ENCODE measurements at regions not wholly inside any gene's neighbourhood (a gene's known extent, or its start where the extent isn't known, plus 50 kb on each side); places are given as distances from the start of the nearest gene placed in this dataset.

GRCh38 chr6:147758303-147758702 lies 249.8 kb downstream of the SAMD5 start:
- no peak for DNase-seq (ENCODE audit: low read depth)

GRCh38 chr6:147759093-147759492 lies 250.6 kb downstream of the SAMD5 start:
- DNase-seq (ENCODE audit: low read depth): no peak

GRCh38 chr6:147759536-147759935 lies 251.0 kb downstream of the SAMD5 start:
- no peak for DNase-seq (ENCODE audit: low read depth)

GRCh38 chr6:147765541-147765940 lies 257.1 kb downstream of the SAMD5 start:
- DNase-seq (ENCODE audit: low read depth): no peak

GRCh38 chr6:147768969-147769368 lies 260.5 kb downstream of the SAMD5 start:
- no peak for DNase-seq (ENCODE audit: low read depth)

- DNase-seq (ENCODE audit: low read depth): no peak
Observed at GRCh38 chr6:147769496-147770087, 261.1 kb downstream of the SAMD5 start.

- no peak for DNase-seq (ENCODE audit: low read depth)
Observed at GRCh38 chr6:147770221-147770620, 261.7 kb downstream of the SAMD5 start.

GRCh38 chr6:147772724-147773123 lies 264.2 kb downstream of the SAMD5 start:
- no peak for DNase-seq (ENCODE audit: low read depth)

GRCh38 chr6:147774856-147775255 lies 266.4 kb downstream of the SAMD5 start:
- no peak for DNase-seq (ENCODE audit: low read depth)

- no peak for DNase-seq (ENCODE audit: low read depth)
Observed at GRCh38 chr6:147776631-147777213, 268.2 kb downstream of the SAMD5 start.

GRCh38 chr6:147779624-147780023 lies 271.1 kb downstream of the SAMD5 start:
- DNase-seq (ENCODE audit: low read depth): no peak

- DNase-seq (ENCODE audit: low read depth): no peak
Observed at GRCh38 chr6:147782302-147782701, 273.8 kb downstream of the SAMD5 start.

- no peak for DNase-seq (ENCODE audit: low read depth)
Observed at GRCh38 chr6:147784371-147784770, 275.9 kb downstream of the SAMD5 start.

GRCh38 chr6:147787417-147787816 lies 278.9 kb downstream of the SAMD5 start:
- DNase-seq (ENCODE audit: low read depth): no peak

- DNase-seq (ENCODE audit: low read depth): no peak
Observed at GRCh38 chr6:147789430-147789947, 281.0 kb downstream of the SAMD5 start.

- DNase-seq (ENCODE audit: low read depth): no peak
Observed at GRCh38 chr6:147793871-147794643, 285.6 kb downstream of the SAMD5 start.

- no peak for DNase-seq (ENCODE audit: low read depth)
Observed at GRCh38 chr6:147802459-147802858, 294.0 kb downstream of the SAMD5 start.

GRCh38 chr6:147805155-147805554 lies 296.7 kb downstream of the SAMD5 start:
- DNase-seq (ENCODE audit: low read depth): no peak

GRCh38 chr6:147806697-147807096 lies 298.2 kb downstream of the SAMD5 start:
- no peak for DNase-seq (ENCODE audit: low read depth)

GRCh38 chr6:147808640-147809039 lies 300.1 kb downstream of the SAMD5 start:
- DNase-seq (ENCODE audit: low read depth): no peak

- no peak for DNase-seq (ENCODE audit: low read depth)
Observed at GRCh38 chr6:147811913-147812629, 303.6 kb downstream of the SAMD5 start.

- no peak for DNase-seq (ENCODE audit: low read depth)
Observed at GRCh38 chr6:147817042-147817689, 308.7 kb downstream of the SAMD5 start.
